Adrenal gland (tissue), 5 donors: ENCODE measurements at regions not wholly inside any gene's neighbourhood (a gene's known extent, or its start where the extent isn't known, plus 50 kb on each side); places are given as distances from the start of the nearest gene placed in this dataset.

Experiments
- CTCF ChIP-seq, 6 experiments: fragments of 450-650 bp in 4 of 6; fragments of 200-600 bp in 2 of 6; sonication (generic) in 1 of 6; IDR thresholded peaks; 1 replicate in 5 of 6; 2 replicates in 1 of 6; pipeline versions ENCODE4 v1.5.1 to v1.8.0; 2016 to 2021; ENCODE audit warnings: antibody characterized with exemption in 6 of 6, mild to moderate bottlenecking in 2 of 6, moderate library complexity in 1 of 6
- POLR2A ChIP-seq, 2 donors: fragments of 450-650 bp; IDR thresholded peaks; one replicate each; pipeline ENCODE4 v1.6.1; 2017; ENCODE audit warnings: antibody characterized with exemption in 2 of 2, mild to moderate bottlenecking in 2 of 2, moderate library complexity in 1 of 2
- donor health status: DM: no; HTN: no; CAD: no.

- TF ChIP-seq CTCF (IDR thresholded peaks at IDR 0.05), result no peak
- no peak for TF ChIP-seq POLR2A (IDR thresholded peaks at IDR 0.05)
Measured at GRCh38 chr4:27819246-27819645, 958.6 kb downstream of the STIM2 start.
